MM.1S (cell line): ENCODE measurements at regions not wholly inside any gene's neighbourhood (a gene's known extent, or its start where the extent isn't known, plus 50 kb on each side); places are given as distances from the start of the nearest gene placed in this dataset.

Experiments
- CTCF ChIP-seq: fragments of 300-600 bp; sonication (generic); IDR thresholded peaks from 2 replicates; pipeline ENCODE4 v1.5.1; 2016; ENCODE audit warnings: antibody characterized with exemption, low read length, mixed read lengths
- EZH2 ChIP-seq: fragments of 300-600 bp; sonication (generic); optimal IDR thresholded peaks from 2 replicates; pipeline ENCODE3; 2017; ENCODE audit warnings: low read depth, mild to moderate bottlenecking, antibody characterized with exemption, low read length, mixed read lengths

DNA sequence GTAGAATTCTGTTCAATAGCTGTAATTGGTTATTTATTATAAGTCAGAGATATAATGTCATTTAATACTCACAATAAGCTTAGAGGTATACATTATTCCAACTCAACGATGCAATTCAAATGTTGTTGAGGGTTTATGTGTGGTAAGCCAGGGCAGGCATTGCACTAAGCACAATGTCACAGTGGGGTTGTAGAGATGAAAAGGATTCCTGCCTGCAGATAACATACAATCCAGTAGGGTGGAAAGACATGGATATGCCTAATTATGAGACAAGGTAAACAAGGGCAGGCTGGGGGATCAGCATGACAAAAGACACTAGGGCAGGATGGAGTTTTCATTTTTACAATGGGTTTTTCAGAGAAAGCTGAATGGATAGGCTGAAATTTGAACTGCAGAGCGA, 98.7 kb upstream of the PALM2AKAP2 start:
- TF ChIP-seq CTCF (no peak), EZH2 (no peak)
